Spleen (tissue), 7 donors: ENCODE measurements at regions not wholly inside any gene's neighbourhood (a gene's known extent, or its start where the extent isn't known, plus 50 kb on each side); places are given as distances from the start of the nearest gene placed in this dataset.

Experiments used
- POLR2A ChIP-seq, 3 donors: fragments of 450-650 bp; IDR thresholded peaks; one replicate each; pipeline ENCODE4 v1.5.1; 2017; ENCODE audit warnings: antibody characterized with exemption in 3 of 3, mild to moderate bottlenecking in 1 of 3
- POLR2AphosphoS5 ChIP-seq, 3 donors: sonication (generic); formaldehyde crosslinking; IDR thresholded peaks; one replicate each; pipeline ENCODE4 v1.5.1; 2017; ENCODE audit warnings: antibody characterized with exemption in 3 of 3
- TF ChIP-seq, protein P1 (sequence below), 11 experiments: fragments of 200-600 bp in 7 of 11; fragments of 450-650 bp in 4 of 11; sonication (generic) in 4 of 11; IDR thresholded peaks in 8 of 11; conservative IDR thresholded peaks in 3 of 11; 1 replicate in 7 of 11; 2 replicates in 4 of 11; pipeline versions ENCODE4 v1.4.0 to v1.8.0; 2016 to 2021; ENCODE audit warnings: antibody characterized with exemption in 11 of 11, inconsistent platforms in 4 of 11, mild to moderate bottlenecking in 1 of 11
- donor health status: DM: no; HTN: no; CAD: no; lungs with moderate emphysema.
- donor health status: DM: no; HTN: no; CAD: no.
- donor health status: DM: no; HTN: no; CAD: no.

DNA sequence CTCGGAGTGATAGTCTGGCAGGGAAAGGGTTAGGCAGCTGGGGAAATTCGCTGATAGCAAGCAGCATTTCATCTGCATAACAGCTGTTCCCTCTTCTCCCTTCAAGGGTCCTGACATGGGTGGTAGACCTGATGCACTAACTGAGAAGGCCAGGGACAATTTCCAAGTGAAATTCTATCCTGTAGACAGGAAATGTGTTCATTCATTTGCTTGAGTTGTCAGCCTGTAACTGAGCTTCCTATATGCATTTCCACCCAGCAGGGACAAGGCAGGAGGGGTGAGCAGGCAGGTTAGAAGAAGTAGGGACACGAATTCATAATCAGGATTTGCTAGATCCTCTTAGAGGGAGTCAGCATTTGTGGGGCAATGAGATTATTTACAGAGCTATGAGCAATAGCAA, 154.3 kb upstream of the NCAM1 start:
- TF ChIP-seq POLR2A (IDR thresholded peaks at IDR 0.05) (no peak), POLR2AphosphoS5 (IDR thresholded peaks at IDR 0.05) (no peak)
- TF ChIP-seq, protein P1, sequence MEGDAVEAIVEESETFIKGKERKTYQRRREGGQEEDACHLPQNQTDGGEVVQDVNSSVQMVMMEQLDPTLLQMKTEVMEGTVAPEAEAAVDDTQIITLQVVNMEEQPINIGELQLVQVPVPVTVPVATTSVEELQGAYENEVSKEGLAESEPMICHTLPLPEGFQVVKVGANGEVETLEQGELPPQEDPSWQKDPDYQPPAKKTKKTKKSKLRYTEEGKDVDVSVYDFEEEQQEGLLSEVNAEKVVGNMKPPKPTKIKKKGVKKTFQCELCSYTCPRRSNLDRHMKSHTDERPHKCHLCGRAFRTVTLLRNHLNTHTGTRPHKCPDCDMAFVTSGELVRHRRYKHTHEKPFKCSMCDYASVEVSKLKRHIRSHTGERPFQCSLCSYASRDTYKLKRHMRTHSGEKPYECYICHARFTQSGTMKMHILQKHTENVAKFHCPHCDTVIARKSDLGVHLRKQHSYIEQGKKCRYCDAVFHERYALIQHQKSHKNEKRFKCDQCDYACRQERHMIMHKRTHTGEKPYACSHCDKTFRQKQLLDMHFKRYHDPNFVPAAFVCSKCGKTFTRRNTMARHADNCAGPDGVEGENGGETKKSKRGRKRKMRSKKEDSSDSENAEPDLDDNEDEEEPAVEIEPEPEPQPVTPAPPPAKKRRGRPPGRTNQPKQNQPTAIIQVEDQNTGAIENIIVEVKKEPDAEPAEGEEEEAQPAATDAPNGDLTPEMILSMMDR (IDR thresholded peaks at IDR 0.05 in 8 of 11, conservative IDR thresholded peaks at IDR 0.05 in 3 of 11), result no peak
